HepG2 (cell line): ENCODE measurements at regions not wholly inside any gene's neighbourhood (a gene's known extent, or its start where the extent isn't known, plus 50 kb on each side); places are given as distances from the start of the nearest gene placed in this dataset.
A peak's percentile ranks its signal among the peaks of the same experiment; 100 is the strongest.

Source experiments
- ASH2L ChIP-seq: fragments of 300-600, 200-600 bp; sonication (generic); IDR thresholded peaks from 2 replicates; pipeline ENCODE4 v1.7.0; 2017; ENCODE audit warnings: low read depth, mild to moderate bottlenecking, moderate library complexity, mixed read lengths, low read length; ENCODE audit not compliant: insufficient read length
- CEBPG ChIP-seq: IDR thresholded peaks from 2 replicates; pipeline ENCODE4 v1.6.1; 2016
- ELF1 ChIP-seq: sonication (generic); formaldehyde crosslinking; IDR thresholded peaks from 2 replicates; pipeline ENCODE4 v1.4.0; 2020; ENCODE audit warnings: missing genetic modification reagents
- GATAD2A ChIP-seq: IDR thresholded peaks from 2 replicates; pipeline ENCODE4 v1.6.1; 2016
- HMGXB4 ChIP-seq, 2 experiments: sonication (generic) in 1 of 2; formaldehyde crosslinking in 1 of 2; IDR thresholded peaks; 2 replicates each; pipeline versions ENCODE4 v1.4.0 to v1.6.1; 2018 to 2020; ENCODE audit warnings: missing genetic modification reagents in 2 of 2, borderline replicate concordance in 1 of 2, low read depth in 1 of 2, mild to moderate bottlenecking in 1 of 2, missing biosample characterization in 1 of 2
- LRRFIP1 ChIP-seq: sonication (generic); formaldehyde crosslinking; conservative IDR thresholded peaks from 2 replicates; pipeline ENCODE4 v1.4.0; 2020; ENCODE audit warnings: missing genetic modification reagents
- MNT ChIP-seq: fragments of 450-650 bp; IDR thresholded peaks from 2 replicates; pipeline ENCODE4 v1.6.1; 2016
- NCOR1 ChIP-seq: fragments of 200-600 bp; sonication (generic); IDR thresholded peaks from 2 replicates; pipeline ENCODE4 v1.7.0; 2017; ENCODE audit warnings: antibody characterized with exemption, low read length, borderline replicate concordance
- NFYB ChIP-seq: sonication (generic); formaldehyde crosslinking; IDR thresholded peaks from 2 replicates; pipeline ENCODE4 v1.4.0; 2020; ENCODE audit warnings: missing genetic modification reagents
- PAX8 ChIP-seq: sonication (generic); formaldehyde crosslinking; IDR thresholded peaks from 2 replicates; pipeline ENCODE4 v1.8.0; 2022; ENCODE audit warnings: mild to moderate bottlenecking, missing genetic modification reagents, borderline replicate concordance
- PLSCR1 ChIP-seq: sonication (generic); formaldehyde crosslinking; IDR thresholded peaks from 2 replicates; pipeline ENCODE4 v1.5.0; 2020; ENCODE audit warnings: missing genetic modification reagents, mild to moderate bottlenecking, borderline replicate concordance
- SATB2 ChIP-seq: sonication (generic); formaldehyde crosslinking; IDR thresholded peaks from 2 replicates; pipeline ENCODE4 v1.5.0; 2020; ENCODE audit warnings: missing genetic modification reagents
- SMARCC2 ChIP-seq: fragments of 450-650 bp; IDR thresholded peaks from 2 replicates; pipeline ENCODE4 v1.6.1; 2017; ENCODE audit warnings: antibody characterized with exemption, mild to moderate bottlenecking
- TSC22D2 ChIP-seq: sonication (generic); formaldehyde crosslinking; IDR thresholded peaks from 2 replicates; pipeline ENCODE4 v1.5.1; 2020; ENCODE audit warnings: missing genetic modification reagents, mild to moderate bottlenecking, borderline replicate concordance
- WIZ ChIP-seq: sonication (generic); formaldehyde crosslinking; IDR thresholded peaks from 2 replicates; pipeline ENCODE4 v1.5.1; 2020; ENCODE audit warnings: mild to moderate bottlenecking, missing genetic modification reagents
- ZFY ChIP-seq: sonication (generic); formaldehyde crosslinking; IDR thresholded peaks from 2 replicates; pipeline ENCODE4 v1.4.0; 2020; ENCODE audit warnings: missing genetic modification reagents
- ZNF12 ChIP-seq: sonication (generic); formaldehyde crosslinking; IDR thresholded peaks from 2 replicates; pipeline ENCODE4 v1.5.0; 2020; ENCODE audit warnings: missing genetic modification reagents
- ZNF205 ChIP-seq: IDR thresholded peaks from 2 replicates; pipeline ENCODE4 v1.6.1; 2018; ENCODE audit warnings: missing biosample characterization, missing genetic modification reagents
- ZNF451 ChIP-seq: sonication (generic); formaldehyde crosslinking; IDR thresholded peaks from 2 replicates; pipeline ENCODE4 v1.5.0; 2020; ENCODE audit warnings: mild to moderate bottlenecking, missing genetic modification reagents
- ZNF557 ChIP-seq: sonication (generic); formaldehyde crosslinking; IDR thresholded peaks from 2 replicates; pipeline ENCODE4 v1.4.0; 2020; ENCODE audit warnings: missing genetic modification reagents
- ZNF572 ChIP-seq: sonication (generic); formaldehyde crosslinking; IDR thresholded peaks from 2 replicates; pipeline ENCODE4 v1.5.1; 2020; ENCODE audit warnings: mild to moderate bottlenecking, missing genetic modification reagents
- ZNF800 ChIP-seq: sonication (generic); formaldehyde crosslinking; IDR thresholded peaks from 2 replicates; pipeline ENCODE4 v1.4.0; 2020; ENCODE audit warnings: missing genetic modification reagents

- TF ChIP-seq ASH2L (no peak), GATAD2A (CRISPR knock-in tag) (0 out of 2 replicates have a peak, but pooled peaks have one; percentile 17), ZNF12 (no peak), LRRFIP1 (CRISPR knock-in tag) (no peak), HMGXB4 (CRISPR knock-in tag; IDR thresholded peaks at IDR 0.05; ENCODE audit: borderline replicate concordance in 1 of 2, low read depth in 1 of 2) (0 out of 4 replicates have a peak, but pooled peaks of 1 of the 2 experiments have one; percentile 34), MNT (no peak), ELF1 (CRISPR knock-in tag) (no peak), ZFY (no peak), ZNF572 (CRISPR knock-in tag) (no peak), ZNF557 (CRISPR knock-in tag) (no peak), PLSCR1 (no peak), ZNF451 (CRISPR knock-in tag) (no peak), ZNF205 (CRISPR knock-in tag) (no peak), NFYB (no peak), WIZ (no peak), SATB2 (no peak), TSC22D2 (no peak), NCOR1 (no peak), ZNF800 (CRISPR knock-in tag) (no peak), PAX8 (CRISPR knock-in tag) (no peak), CEBPG (peak; percentile 40; the same call in 1 of the 2 replicates), SMARCC2 (no peak)
Observed at GRCh38 chr2:7427293-7428060, 510.3 kb downstream of the RNF144A start (continued).
